ENCODE measurements at regions not wholly inside any gene's neighbourhood (a gene's known extent, or its start where the extent isn't known, plus 50 kb on each side); places are given as distances from the start of the nearest gene placed in this dataset.
"Not testable (repeated sequence)": the region's sequence is repeated elsewhere in the genome, so short reads cannot be mapped to it uniquely, and the experiment has no call there.

GRCh38 chr3:22714749-22715148 is 488.4 kb upstream of the UBE2E2 start:
- ATAC-seq, result no peak

- ATAC-seq, result no peak
Measured at GRCh38 chr3:22720596-22720995, 482.5 kb upstream of the UBE2E2 start.

DNA sequence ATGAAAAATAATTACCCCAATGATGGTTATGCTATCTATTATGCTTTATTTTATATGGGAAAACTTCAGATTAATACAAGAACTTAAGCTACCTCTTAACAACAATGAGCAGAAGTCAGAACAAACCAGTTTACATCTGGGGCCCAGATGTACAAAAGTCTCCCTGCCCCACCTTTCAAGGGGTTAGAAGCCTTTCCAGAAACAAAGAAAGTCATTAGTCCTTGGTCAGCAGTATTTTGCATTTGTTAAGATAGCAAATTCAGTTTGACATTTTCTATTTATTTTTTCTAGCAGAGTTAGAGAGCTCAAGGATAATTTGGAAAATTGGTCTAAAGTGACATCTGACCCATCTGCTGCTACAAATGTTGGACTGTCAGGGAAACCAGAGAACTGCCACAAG is 478.7 kb upstream of the UBE2E2 start:
- no peak for ATAC-seq

DNA sequence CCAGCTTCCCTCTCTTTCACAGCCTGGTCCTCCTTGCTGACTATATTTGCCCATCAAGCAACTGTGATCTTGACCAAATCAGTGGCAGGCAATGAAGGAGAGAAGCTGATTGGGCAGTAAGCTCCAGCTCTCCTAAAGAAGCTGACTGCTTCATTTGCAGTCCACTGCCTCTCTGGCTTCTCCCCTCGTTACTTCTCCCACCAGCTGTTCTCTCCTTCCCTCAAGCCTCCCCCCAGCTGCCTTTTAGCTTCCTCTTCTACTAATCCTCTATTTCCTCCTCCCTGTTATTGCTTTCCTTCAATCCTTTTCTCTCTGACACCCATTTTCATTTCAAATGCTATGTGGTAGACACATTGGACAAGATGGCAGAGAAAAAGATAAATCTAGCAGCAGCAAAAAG is 474.7 kb upstream of the UBE2E2 start:
- ATAC-seq, result no peak

DNA sequence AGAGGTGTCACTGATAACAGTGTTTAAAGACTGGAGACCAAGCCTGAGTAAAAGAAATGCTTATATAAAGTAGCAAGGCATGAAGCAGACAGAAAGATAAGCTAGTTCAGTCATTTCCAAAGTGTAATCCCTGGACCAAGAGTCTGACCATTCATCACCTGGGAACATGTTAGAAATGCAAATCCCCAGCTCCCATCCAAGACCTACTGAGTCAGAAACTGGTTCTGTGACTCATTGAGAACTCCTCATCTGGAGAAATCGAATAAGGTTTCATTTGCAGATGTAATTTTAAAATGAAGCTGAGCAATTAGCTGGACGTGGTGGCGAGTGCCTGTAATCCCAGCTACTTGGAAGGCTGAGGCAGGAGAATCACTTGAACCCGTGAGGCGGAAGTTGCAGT is 473.9 kb upstream of the UBE2E2 start:
- ATAC-seq, result peak; percentile 74

- ATAC-seq, result no peak
Measured at GRCh38 chr3:22729981-22730380, 473.1 kb upstream of the UBE2E2 start.

DNA sequence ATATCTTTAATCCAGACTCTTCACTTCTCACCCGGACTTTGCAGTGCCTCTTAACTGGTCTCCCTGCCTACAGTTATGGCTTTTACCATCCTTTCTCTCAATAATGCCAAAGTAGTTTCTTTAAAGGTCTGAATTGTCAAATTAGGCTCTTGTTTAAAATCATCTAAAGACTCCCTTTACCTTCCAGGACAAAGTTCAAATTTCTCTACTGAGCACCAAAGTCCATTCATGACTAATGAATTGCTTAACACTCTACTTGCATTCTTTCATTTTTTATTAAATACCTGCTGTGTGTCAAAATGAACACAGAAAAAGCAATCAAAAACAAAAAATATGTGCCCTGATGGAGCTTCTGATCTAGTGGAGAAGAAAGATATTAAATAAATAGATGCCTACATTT is 472.4 kb upstream of the UBE2E2 start:
- ATAC-seq, result no peak

GRCh38 chr3:22731901-22732300 is 471.2 kb upstream of the UBE2E2 start:
- ATAC-seq, result no peak

GRCh38 chr3:22732641-22733040 is 470.5 kb upstream of the UBE2E2 start:
- ATAC-seq, result no peak

DNA sequence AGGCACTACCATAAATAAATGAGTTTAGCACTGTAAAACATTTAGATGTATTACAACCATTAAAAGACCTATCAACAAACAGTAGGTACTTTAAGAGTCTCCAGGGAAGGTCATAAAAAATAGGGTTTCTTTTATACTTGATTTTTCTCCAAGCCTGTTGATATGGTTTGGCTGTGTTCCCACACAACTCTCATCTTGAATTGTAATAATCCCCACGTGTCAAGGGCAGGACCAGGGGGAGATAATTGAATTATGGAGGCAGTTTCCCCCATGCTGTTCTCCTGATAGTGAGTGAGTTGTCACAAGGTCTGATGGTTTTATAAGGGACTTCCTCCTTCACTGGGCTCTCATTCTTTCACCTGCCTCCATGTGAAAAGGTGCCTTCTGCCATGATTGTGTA is 468.9 kb upstream of the UBE2E2 start:
- ATAC-seq, result no peak

DNA sequence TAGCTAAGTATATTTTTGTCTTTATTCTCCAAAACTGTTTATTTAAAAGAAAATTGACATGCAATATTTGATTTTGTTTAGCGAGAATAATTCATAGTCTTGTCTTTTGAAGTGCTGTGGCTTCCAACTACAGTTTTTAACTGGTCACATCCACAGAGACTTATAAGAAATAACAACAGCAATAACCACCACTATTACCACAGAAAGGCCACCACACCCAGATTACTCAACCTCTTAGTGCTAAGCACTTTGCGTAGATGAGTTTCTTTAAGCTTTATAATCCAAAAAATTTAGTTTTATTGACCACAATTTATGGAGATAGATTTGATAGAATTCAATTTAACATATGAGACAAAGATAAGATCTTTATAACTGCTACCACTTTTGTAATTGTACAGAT is 468.4 kb upstream of the UBE2E2 start:
- ATAC-seq, result no peak

GRCh38 chr3:22735373-22735772 is 467.8 kb upstream of the UBE2E2 start:
- no peak for ATAC-seq

DNA sequence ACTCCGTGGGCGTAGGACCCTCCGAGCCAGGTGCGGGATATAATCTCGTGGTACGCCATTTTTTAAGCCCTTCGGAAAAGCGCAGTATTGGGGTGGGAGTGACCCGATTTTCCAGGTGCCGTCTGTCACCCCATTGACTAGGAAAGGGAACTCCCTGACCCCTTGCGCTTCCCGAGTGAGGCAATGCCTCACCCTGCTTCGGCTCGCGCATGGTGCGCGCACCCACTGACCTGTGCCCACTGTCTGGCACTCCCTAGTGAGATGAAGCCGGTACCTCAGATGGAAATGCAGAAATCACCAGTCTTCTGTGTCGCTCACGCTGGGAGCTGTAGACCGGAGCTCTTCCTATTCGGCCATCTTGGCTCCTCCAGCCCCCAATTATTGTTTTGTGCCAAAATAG is 459.7 kb upstream of the UBE2E2 start:
- ATAC-seq, result not testable (repeated sequence)

- ATAC-seq, result no peak
Measured at GRCh38 chr3:22745321-22745720, 457.8 kb upstream of the UBE2E2 start.

- no peak for ATAC-seq
Measured at GRCh38 chr3:22746221-22746620, 456.9 kb upstream of the UBE2E2 start.

GRCh38 chr3:22748453-22749045 is 454.6 kb upstream of the UBE2E2 start:
- ATAC-seq, result no peak

DNA sequence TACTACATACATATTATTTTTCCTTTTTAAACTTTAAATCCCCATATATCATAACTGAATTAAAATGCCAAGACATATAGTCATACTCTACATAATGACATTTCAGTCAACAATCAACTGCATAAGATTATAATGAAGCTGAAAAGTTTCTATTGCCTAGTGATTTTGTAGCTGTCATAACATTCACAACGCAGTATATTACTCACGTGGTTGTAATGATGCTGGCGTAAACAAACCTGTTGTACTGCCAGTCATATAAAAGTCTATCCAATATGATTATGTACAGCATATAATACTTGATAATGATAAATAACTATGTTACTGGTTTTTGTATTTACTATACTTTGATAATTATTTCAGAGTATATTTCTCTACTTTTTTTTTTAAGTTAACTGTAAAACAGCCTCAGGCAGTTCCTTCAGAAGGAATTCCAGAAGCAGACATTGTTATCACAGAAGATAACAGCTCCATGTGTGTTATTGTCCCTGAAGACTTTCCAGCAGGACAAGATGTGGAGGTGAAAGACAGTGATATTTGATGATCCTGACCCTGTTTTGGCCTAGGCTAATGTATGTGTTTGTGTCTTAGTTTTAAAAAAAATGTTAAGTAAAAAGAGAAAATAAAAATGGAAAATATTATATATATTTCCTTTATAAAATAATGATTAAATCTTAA is 443.4 kb upstream of the UBE2E2 start:
- ATAC-seq, result no peak

DNA sequence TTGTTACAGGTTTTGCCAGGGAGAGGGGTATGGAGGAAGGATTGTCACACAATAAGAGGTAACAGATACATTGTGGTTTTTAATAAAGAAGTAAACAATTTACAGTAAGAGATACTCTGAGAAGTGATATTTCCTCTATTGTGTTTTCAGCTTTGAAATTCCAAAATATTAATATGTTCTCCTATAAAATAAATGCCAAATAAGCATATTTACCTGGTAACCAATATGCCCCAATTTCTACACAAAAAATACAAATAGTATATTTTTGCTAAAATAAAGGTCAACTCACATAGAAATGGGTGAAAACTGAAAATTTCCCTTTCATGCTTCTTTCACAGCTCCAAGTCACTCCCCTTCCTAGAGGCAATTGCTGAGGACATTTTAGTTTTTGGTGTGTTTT is 437.4 kb upstream of the UBE2E2 start:
- no peak for ATAC-seq

GRCh38 chr3:22777834-22778233 is 425.3 kb upstream of the UBE2E2 start:
- no peak for ATAC-seq

- no peak for ATAC-seq
Measured at GRCh38 chr3:22779737-22780136, 423.4 kb upstream of the UBE2E2 start.

DNA sequence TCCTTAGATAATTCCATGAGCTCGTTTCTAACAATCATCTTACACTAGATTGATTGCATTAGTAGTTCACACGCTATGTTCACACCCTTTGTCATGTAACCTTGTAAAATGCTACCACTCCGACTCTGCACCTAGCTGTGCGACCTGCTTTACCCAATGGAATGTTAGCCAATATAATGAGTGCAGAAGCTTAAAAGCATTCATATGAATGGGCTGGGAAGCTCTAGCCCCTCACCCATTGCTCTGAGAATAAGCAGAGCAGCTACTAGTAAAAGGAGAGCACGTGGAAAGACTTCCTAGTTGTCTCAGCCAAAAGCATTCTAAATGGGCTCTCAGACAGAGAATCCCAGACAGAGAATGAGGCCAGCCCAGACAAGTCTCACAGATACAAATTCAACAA is 410.6 kb upstream of the UBE2E2 start:
- no peak for ATAC-seq

DNA sequence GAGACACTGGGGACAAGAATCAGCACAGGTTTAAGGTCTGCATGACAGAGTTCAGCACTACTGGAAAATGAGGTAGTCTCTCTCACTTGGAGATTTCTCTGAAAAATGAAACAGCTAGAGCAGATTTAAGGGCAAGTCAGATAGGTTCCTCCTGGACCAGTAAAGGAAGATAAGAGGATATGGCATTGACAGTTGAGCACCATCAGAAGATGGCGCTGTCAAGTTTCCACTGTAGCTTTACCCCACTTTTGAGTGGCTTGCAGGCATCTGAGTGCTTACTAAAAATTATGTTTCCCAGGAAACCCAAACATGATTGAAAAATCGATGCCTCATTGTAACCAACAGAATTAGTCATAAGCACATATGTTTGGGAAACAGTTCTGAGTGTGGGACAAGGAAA is 407.2 kb upstream of the UBE2E2 start:
- ATAC-seq, result no peak

DNA sequence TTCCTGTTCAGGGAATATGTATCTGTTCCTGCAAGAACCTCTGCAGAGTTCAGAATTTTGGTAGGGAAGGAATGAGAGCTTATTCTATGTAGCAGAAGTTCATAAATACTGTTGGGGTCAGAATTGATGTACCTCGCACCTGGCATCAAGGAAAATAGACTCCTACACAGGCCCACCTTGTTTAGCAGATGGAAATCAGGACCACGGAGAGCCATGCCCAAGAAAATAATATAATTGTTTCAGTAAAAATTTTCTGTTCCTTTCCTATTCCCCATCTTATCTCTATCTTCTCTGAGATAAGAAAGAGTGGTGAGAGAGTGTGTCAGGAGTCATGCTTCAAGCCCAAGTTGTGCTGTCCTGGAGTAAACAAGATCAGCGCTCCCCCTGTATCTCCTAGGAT is 404.7 kb upstream of the UBE2E2 start:
- ATAC-seq, result no peak

GRCh38 chr3:22819209-22819608 is 383.9 kb upstream of the UBE2E2 start:
- no peak for ATAC-seq

GRCh38 chr3:22835041-22835440 is 368.1 kb upstream of the UBE2E2 start:
- ATAC-seq, result no peak

All from esophagus mucosa (tissue), 1 donor.